ENCODE measurements at regions not wholly inside any gene's neighbourhood (a gene's known extent, or its start where the extent isn't known, plus 50 kb on each side); places are given as distances from the start of the nearest gene placed in this dataset.

DNA sequence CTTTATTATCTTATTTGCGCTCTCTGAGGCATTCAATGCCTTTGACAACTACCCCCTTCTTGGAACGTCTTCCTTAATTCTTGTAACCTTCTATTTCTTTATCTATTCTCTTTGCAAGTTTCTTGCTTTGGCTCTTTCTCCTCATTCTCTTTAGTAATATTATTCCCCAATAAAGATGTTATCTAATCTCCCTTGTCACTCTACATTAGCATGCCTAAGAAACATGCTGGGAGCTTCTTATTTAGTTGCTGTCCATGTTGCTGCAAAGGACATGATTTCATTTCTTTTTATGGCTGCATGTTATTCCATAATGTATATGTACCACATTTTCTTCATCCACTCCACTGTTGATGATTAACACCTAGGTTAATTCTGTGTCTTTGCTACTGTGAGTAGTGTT, 113.7 kb downstream of the RDH14 start:
- TF ChIP-seq, protein P1, sequence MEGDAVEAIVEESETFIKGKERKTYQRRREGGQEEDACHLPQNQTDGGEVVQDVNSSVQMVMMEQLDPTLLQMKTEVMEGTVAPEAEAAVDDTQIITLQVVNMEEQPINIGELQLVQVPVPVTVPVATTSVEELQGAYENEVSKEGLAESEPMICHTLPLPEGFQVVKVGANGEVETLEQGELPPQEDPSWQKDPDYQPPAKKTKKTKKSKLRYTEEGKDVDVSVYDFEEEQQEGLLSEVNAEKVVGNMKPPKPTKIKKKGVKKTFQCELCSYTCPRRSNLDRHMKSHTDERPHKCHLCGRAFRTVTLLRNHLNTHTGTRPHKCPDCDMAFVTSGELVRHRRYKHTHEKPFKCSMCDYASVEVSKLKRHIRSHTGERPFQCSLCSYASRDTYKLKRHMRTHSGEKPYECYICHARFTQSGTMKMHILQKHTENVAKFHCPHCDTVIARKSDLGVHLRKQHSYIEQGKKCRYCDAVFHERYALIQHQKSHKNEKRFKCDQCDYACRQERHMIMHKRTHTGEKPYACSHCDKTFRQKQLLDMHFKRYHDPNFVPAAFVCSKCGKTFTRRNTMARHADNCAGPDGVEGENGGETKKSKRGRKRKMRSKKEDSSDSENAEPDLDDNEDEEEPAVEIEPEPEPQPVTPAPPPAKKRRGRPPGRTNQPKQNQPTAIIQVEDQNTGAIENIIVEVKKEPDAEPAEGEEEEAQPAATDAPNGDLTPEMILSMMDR (IDR thresholded peaks at IDR 0.05), result no peak
- no peak for TF ChIP-seq POLR2A (IDR thresholded peaks at IDR 0.05)
